ENCODE measurements at regions not wholly inside any gene's neighbourhood (a gene's known extent, or its start where the extent isn't known, plus 50 kb on each side); places are given as distances from the start of the nearest gene placed in this dataset.

DNA sequence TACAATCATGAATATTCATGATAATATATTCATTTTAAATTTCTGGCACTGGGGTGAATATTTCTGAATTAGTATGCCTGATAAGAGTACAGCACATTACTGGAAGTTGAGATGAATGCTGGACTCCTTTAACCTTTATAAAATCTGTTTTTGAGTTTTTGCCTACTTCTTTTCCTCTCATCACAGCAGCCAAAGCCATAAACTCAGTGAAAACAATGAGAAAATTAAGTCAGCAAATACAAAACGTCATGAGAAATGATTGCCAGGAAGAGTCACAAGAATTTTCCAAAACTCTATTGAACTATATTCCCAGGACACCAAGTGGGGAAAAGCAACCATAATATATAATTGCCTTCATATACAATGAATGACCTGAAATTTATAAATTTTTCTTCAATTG, 837.6 kb downstream of the TBC1D32 start:
- no peaks in the 10 kb centered on the region for H3K4me1 ChIP-seq (replicated peaks in 1 of 4; ENCODE audit: control insufficient read depth in 3 of 4, insufficient read depth in 4 of 4, low read length in 3 of 4)
- no peak overlapping the region for H2BK15ac ChIP-seq (ENCODE audit: low read length)
- no peak overlapping the region for H3K56ac ChIP-seq (replicated peaks; ENCODE audit: insufficient read length, low read depth, low read length)
- H2AK5ac ChIP-seq (ENCODE audit: low read depth, low read length): no peak overlapping the region
- no peak overlapping the region for H2BK5ac ChIP-seq (ENCODE audit: low read depth, low read length)
- no peaks in the 10 kb centered on the region for H3K23me2 ChIP-seq (ENCODE audit: low read depth, low read length)
- no peak overlapping the region for H2BK12ac ChIP-seq (ENCODE audit: low read depth, low read length)
- no peak overlapping the region for H2BK120ac ChIP-seq (replicated peaks; ENCODE audit: low read depth, low read length)
- H4K91ac ChIP-seq (replicated peaks; ENCODE audit: insufficient read length, low read length): no peak overlapping the region
- H3K9me3 ChIP-seq (ENCODE audit: insufficient read depth in 2 of 2, low read depth in 1 of 2, low read length in 1 of 2): no peaks in the 10 kb centered on the region
- H3K36me3 ChIP-seq (ENCODE audit: control insufficient read depth in 2 of 4, insufficient read depth in 4 of 4, low read length in 3 of 4): no peaks in the 10 kb centered on the region
- no peak overlapping the region for H4K8ac ChIP-seq (ENCODE audit: extremely low read depth, insufficient read depth, low read length)
- TF ChIP-seq CHD1 (IDR thresholded peaks at IDR 0.05; ENCODE audit: low read depth, low read length) (no peak), POU5F1 (IDR thresholded peaks at IDR 0.05; ENCODE audit: low read depth, low read length) (no peak), SP2 (IDR thresholded peaks at IDR 0.05; ENCODE audit: low read length) (no peak), SRF (IDR thresholded peaks at IDR 0.05; ENCODE audit: low read depth, low read length) (no peak), KDM1A (IDR thresholded peaks at IDR 0.05; ENCODE audit: borderline replicate concordance, low read length) (no peak), RAD21 (IDR thresholded peaks at IDR 0.05 in 1 of 2, conservative IDR thresholded peaks at IDR 0.05 in 1 of 2; ENCODE audit: low read depth in 2 of 2, low read length in 2 of 2) (no peak), HDAC2 (IDR thresholded peaks at IDR 0.05; ENCODE audit: borderline replicate concordance in 1 of 2, low read depth in 2 of 2, low read length in 2 of 2) (no peak), CTBP2 (IDR thresholded peaks at IDR 0.05; ENCODE audit: borderline replicate concordance, insufficient read depth, insufficient read length, low read length) (no peak), SIRT6 (IDR thresholded peaks at IDR 0.05; ENCODE audit: low read length) (no peak), RXRA (IDR thresholded peaks at IDR 0.05; ENCODE audit: insufficient read depth, low read depth, low read length) (no peak), TCF12 (IDR thresholded peaks at IDR 0.05; ENCODE audit: low read depth, low read length) (no peak), POLR2A (IDR thresholded peaks at IDR 0.05; ENCODE audit: control extremely low read depth in 1 of 2, low read depth in 2 of 2, low read length in 2 of 2) (no peak), EGR1 (IDR thresholded peaks at IDR 0.05; ENCODE audit: borderline replicate concordance, low read depth, low read length) (no peak)
- TF ChIP-seq, protein P1, sequence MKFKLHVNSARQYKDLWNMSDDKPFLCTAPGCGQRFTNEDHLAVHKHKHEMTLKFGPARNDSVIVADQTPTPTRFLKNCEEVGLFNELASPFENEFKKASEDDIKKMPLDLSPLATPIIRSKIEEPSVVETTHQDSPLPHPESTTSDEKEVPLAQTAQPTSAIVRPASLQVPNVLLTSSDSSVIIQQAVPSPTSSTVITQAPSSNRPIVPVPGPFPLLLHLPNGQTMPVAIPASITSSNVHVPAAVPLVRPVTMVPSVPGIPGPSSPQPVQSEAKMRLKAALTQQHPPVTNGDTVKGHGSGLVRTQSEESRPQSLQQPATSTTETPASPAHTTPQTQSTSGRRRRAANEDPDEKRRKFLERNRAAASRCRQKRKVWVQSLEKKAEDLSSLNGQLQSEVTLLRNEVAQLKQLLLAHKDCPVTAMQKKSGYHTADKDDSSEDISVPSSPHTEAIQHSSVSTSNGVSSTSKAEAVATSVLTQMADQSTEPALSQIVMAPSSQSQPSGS (IDR thresholded peaks at IDR 0.05; ENCODE audit: low read length): no peak
- H3K79me2 ChIP-seq (ENCODE audit: control insufficient read depth in 1 of 2, insufficient read depth in 2 of 2, low read length in 2 of 2): no peaks in the 10 kb centered on the region
- H4K20me1 ChIP-seq (replicated peaks in 1 of 2; ENCODE audit: control insufficient read depth in 1 of 2, insufficient read depth in 2 of 2, low read length in 2 of 2): no peaks in the 10 kb centered on the region
- H3K4me2 ChIP-seq (ENCODE audit: insufficient read depth in 1 of 2, low read depth in 2 of 2, low read length in 2 of 2): no peak overlapping the region
- DNase-seq (ENCODE audit: low read depth in 1 of 2, low spot score in 2 of 2): no peak
- no peak overlapping the region for H2AFZ ChIP-seq (ENCODE audit: low read length)
- no peak overlapping the region for H3K4ac ChIP-seq (replicated peaks; ENCODE audit: insufficient read length, low read depth, low read length)
- ChIA-PET POLR2A (ENCODE audit: partially characterized antibody) (no interaction called here), CTCF (ENCODE audit: partially characterized antibody) (no interaction called here)
- no peak overlapping the region for H3K14ac ChIP-seq (ENCODE audit: insufficient read length)
- no peaks in the 10 kb centered on the region for H3K27me3 ChIP-seq (replicated peaks in 1 of 4; ENCODE audit: control insufficient read depth in 3 of 4, extremely low read depth in 1 of 4, insufficient read depth in 3 of 4, low read length in 3 of 4)
- no peak overlapping the region for H4K5ac ChIP-seq (ENCODE audit: insufficient read length, low read depth, low read length)
- no peaks in the 10 kb centered on the region for H3K79me1 ChIP-seq (ENCODE audit: low read depth, low read length)
- no peak overlapping the region for H3K18ac ChIP-seq (ENCODE audit: extremely low read depth, low read length)
- H3K9ac ChIP-seq (replicated peaks in 1 of 4; ENCODE audit: extremely low read depth in 1 of 4, low read depth in 3 of 4, low read length in 3 of 4): no peak overlapping the region
- FAIRE-seq: no peak
- 82% methylated on average over 1 of the region's 1 CpG; no CpG with 5 or more reads in 1 of the 2 experiments for WGBS, 2 experiments (ENCODE audit: extremely low coverage in 1 of 2, insufficient coverage in 1 of 2, insufficient read length in 1 of 2, insufficient replicate concordance in 2 of 2, low coverage in 1 of 2, low lambda C conversion rate in 2 of 2, missing lambda C conversion rate in 1 of 2)
- no peak overlapping the region for H3K23ac ChIP-seq (ENCODE audit: insufficient read length)
- H3K4me3 ChIP-seq (ENCODE audit: extremely low read depth in 1 of 4, insufficient read depth in 2 of 4, low read depth in 3 of 4, low read length in 4 of 4): no peak overlapping the region
- H3K27ac ChIP-seq (ENCODE audit: low read depth, low read length): no peak overlapping the region
- H2BK20ac ChIP-seq (ENCODE audit: low read length): no peak overlapping the region
